ENCODE measurements at regions not wholly inside any gene's neighbourhood (a gene's known extent, or its start where the extent isn't known, plus 50 kb on each side); places are given as distances from the start of the nearest gene placed in this dataset.

- intact Hi-C loops (cut with micrococcal nuclease; ENCODE audit: unreplicated experiment) (no loop called here), in situ Hi-C loops (cut with HindIII; ENCODE audit: extremely low pct_ligation_motif_present, low pct_unique_long_range_greater_than_20kb) (no loop called here)
- Histone ChIP-seq H3K36me3 (replicated peaks in 1 of 2; ENCODE audit: control insufficient read depth in 1 of 2, insufficient read depth in 2 of 2, low read length in 2 of 2) (no peaks in the 10 kb centered on the region), H3K4me3 (replicated peaks in 1 of 3; ENCODE audit: insufficient read depth in 1 of 3, low read depth in 2 of 3, low read length in 3 of 3) (no peak overlapping the region), H3K79me2 (ENCODE audit: insufficient read depth, low read length) (no peaks in the 10 kb centered on the region), H3K4me2 (ENCODE audit: low read depth, low read length) (no peak overlapping the region), H4K20me1 (ENCODE audit: insufficient read depth, low read length) (no peaks in the 10 kb centered on the region), H3K27me3 (ENCODE audit: control insufficient read depth in 1 of 2, insufficient read depth in 2 of 2, low read length in 2 of 2) (no peaks in the 10 kb centered on the region), H3K4me1 (ENCODE audit: insufficient read depth, low read length) (no peaks in the 10 kb centered on the region), H3K9ac (ENCODE audit: insufficient read depth, low read depth, low read length) (no peak overlapping the region), H3K27ac (ENCODE audit: extremely low read length, insufficient read depth, low read length) (no peak overlapping the region), H2AFZ (ENCODE audit: low read length) (no peak overlapping the region), H3K9me3 (ENCODE audit: low read length) (0 out of 2 replicates have a peak, but pooled peaks cover 16% of the 10 kb centered on the region)
- BruUV-seq (replicated peaks) = no TSS peak
- FAIRE-seq (no peak), DNase-seq (ENCODE audit: low spot score) (no peak), ATAC-seq (no peak)
- POLR2A ChIA-PET = no interaction called here
- 33% methylated on average over 3 of the region's 3 CpGs for WGBS (ENCODE audit: low lambda C conversion rate)
- TF ChIP-seq ZNF354B (CRISPR knock-in tag; IDR thresholded peaks at IDR 0.05) (no peak), SMC3 (IDR thresholded peaks at IDR 0.05; ENCODE audit: low read length) (no peak), ZNF614 (CRISPR knock-in tag; IDR thresholded peaks at IDR 0.05; ENCODE audit: borderline replicate concordance) (no peak), FOXC1 (CRISPR knock-in tag; IDR thresholded peaks at IDR 0.05; ENCODE audit: borderline replicate concordance) (no peak), SOX5 (CRISPR knock-in tag; IDR thresholded peaks at IDR 0.05; ENCODE audit: borderline replicate concordance) (no peak), ZNF780A (CRISPR knock-in tag; IDR thresholded peaks at IDR 0.05) (no peak), HDAC1 (CRISPR knock-in tag; IDR thresholded peaks at IDR 0.05) (no peak), ZNF282 (IDR thresholded peaks at IDR 0.05; ENCODE audit: partially characterized antibody) (no peak), DBP (CRISPR knock-in tag; IDR thresholded peaks at IDR 0.05; ENCODE audit: not compliant biosample characterization) (no peak), SAFB2 (CRISPR knock-in tag; IDR thresholded peaks at IDR 0.05; ENCODE audit: borderline replicate concordance, low read depth) (no peak), ZBTB20 (CRISPR knock-in tag; IDR thresholded peaks at IDR 0.05; ENCODE audit: borderline replicate concordance, low read depth) (no peak), ZNF138 (CRISPR knock-in tag; IDR thresholded peaks at IDR 0.05; ENCODE audit: low read depth) (no peak)
- TF ChIP-seq, protein P1, sequence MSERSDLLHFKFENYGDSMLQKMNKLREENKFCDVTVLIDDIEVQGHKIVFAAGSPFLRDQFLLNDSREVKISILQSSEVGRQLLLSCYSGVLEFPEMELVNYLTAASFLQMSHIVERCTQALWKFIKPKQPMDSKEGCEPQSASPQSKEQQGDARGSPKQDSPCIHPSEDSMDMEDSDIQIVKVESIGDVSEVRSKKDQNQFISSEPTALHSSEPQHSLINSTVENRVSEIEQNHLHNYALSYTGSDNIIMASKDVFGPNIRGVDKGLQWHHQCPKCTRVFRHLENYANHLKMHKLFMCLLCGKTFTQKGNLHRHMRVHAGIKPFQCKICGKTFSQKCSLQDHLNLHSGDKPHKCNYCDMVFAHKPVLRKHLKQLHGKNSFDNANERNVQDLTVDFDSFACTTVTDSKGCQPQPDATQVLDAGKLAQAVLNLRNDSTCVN (CRISPR knock-in tag; IDR thresholded peaks at IDR 0.05; ENCODE audit: borderline replicate concordance) = no peak
- TF ChIP-seq, protein P2, sequence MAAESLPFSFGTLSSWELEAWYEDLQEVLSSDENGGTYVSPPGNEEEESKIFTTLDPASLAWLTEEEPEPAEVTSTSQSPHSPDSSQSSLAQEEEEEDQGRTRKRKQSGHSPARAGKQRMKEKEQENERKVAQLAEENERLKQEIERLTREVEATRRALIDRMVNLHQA (CRISPR knock-in tag; IDR thresholded peaks at IDR 0.05) = no peak
- TF ChIP-seq, protein P3, sequence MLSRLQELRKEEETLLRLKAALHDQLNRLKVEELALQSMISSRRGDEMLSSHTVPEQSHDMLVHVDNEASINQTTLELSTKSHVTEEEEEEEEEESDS (CRISPR knock-in tag; IDR thresholded peaks at IDR 0.05; ENCODE audit: borderline replicate concordance) = no peak
- CTCF ChIA-PET (ENCODE audit: low intra/inter-chr PET ratio, low total read pairs) = no interaction called here
Measured at GRCh38 chr6:9044426-9044825, 609.1 kb upstream of the SLC35B3 start.

Measured in HepG2 (cell line).